Activated gamma-delta T cell (primary cell): ENCODE measurements at regions not wholly inside any gene's neighbourhood (a gene's known extent, or its start where the extent isn't known, plus 50 kb on each side); places are given as distances from the start of the nearest gene placed in this dataset.
"Not testable (repeated sequence)": the region's sequence is repeated elsewhere in the genome, so short reads cannot be mapped to it uniquely, and the experiment has no call there.

ENCODE experiments used
- DNase-seq: peaks from one replicate; lab custom pipeline; 2025; lab: John Stamatoyannopoulos, UW

DNA sequence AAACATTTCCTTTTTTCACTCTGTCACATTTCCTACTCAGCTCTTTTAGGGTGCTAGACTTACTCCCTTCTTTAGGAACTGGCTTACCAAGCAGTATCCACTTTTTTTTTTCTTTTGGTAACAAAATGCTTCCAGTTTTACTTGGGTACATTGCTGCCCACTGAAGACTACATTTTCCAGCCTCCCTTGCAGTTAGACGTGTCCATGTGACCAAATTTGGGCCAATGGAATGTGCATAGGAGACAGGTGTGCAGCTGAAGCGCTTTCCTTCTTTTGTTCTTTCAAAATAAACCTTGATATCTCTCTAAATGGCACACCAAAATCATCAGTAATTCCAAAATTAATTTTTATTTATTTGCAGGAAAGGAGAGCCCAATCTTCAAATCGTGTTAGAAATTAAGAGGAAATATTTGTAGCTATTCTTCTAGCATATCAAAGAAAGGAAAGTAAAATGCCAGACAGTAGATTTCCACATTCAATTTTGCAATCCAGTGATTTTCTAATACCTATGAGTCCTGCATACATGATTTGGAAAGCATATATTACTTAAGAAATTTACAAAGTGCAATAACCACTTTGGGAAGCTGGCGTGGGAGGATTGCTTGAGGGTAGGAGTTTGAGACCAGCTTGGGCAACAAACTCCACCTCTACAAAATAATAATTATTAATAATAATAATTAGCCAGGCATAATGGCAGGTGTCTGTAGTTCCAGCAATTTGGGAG is 422.0 kb upstream of the FRG2C start:
- DNase-seq = no peak

DNA sequence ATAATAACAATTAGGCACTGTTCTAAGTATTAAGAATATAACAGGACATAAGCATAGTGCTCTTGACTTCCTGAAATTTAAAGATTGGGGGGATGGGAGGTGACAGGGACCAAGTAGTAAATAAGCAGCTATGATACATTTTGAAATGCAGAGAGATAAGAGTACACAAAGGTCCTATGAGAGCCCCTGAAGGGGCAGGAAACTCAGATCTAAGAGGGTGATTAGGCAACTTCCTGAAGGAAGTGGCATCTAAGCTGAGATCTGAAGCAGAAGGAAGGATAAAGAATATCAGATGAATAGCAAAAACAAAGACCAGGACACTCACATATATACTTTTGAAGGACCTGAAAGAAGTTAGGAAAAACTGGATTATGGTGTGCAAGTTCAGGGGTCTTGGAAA is 415.2 kb upstream of the FRG2C start:
- no peak for DNase-seq

DNA sequence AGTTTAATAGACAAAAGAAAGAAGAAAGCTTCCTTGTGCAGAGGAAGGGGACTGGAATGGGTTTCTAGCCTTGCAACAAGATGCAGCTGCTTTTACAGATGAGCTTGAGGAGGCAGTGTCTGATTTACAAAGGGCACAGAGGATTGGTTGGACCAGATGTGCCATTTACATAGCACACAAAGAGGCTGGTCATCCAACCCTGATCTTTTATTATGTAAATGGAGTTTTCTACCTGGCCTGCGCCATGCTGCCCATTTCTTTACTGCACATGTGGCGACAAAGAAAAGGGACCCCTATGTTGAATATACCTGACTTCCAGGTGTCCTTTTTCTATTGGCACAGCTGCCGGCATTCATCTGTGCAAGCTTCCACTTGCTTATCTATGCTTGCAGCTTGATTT is 409.4 kb upstream of the FRG2C start:
- no peak for DNase-seq

DNA sequence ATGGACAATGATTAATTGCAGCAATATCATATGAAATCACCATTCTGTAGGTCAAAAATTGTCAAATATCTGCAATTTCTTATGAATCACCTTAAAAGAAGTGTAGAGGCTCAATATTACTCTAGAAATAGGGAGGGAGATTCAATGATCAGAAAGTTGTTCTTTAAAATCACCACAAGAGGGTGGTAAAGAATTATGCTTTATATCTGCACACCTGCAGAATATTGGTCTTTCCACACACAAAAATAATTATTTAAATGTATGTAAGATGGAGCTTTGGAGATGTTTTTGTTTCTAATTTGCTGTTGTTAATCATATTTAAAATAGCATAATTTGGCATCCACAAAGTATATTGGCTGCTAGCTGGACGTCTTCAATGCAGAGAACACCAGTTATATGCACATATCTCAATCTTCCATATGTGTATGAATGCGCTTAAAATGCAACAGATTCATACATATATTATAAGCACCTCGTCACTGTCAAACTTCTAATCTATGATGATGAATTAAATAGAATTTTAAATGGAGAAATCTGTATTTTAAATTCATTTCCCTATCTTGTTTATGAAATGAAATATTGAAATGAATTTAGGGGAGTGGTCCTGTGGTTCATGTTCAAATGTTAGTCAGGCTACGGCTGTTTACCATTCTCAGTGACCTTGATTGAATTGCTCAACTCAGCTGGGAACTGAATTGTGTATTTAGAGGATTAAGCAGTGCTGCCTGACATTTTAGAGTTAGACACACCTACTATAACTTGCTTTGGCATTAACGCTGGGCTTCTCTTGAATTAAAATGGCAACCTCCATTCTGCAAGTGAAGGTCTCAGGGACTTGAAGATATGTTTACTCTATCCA is 405.1 kb upstream of the FRG2C start:
- DNase-seq = not testable (repeated sequence)

DNA sequence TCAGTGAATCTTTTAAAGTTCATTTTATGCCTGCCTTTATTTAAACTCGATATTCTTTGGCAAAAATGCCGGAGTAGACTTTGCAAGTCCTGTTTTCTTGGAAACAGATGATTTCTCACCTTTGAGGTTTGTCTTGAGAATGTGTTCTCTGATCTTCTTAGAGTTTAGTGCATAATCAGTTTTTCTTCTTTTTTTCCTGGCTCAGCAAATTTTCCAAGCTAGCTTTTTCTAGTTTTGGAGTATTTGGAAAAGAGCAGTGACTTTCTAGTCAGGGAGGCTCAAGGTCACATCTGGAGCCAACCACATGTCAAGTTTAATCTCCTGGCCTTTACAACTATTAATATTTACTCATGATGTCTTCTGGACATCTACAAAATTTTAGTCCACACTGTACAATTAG is 403.2 kb upstream of the FRG2C start:
- not testable (repeated sequence) for DNase-seq

DNA sequence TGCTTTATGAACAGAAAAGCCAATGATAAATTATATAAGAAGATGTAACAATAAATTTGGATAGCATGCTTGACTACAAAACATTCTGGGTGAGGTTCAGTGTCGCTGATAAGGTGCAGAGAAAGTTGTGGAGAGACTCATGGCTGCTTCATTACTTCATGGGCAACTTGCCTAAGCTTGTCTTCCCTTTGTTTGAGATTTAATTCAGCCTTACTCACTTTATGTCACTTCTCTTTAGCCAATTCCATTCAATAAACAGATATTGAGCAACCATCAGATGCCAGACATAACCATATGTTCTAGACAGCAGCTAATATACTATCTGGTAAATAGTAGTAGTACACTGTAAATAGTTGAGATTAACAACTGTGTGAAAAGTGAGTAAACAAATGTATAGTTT is 401.5 kb upstream of the FRG2C start:
- no peak for DNase-seq

DNA sequence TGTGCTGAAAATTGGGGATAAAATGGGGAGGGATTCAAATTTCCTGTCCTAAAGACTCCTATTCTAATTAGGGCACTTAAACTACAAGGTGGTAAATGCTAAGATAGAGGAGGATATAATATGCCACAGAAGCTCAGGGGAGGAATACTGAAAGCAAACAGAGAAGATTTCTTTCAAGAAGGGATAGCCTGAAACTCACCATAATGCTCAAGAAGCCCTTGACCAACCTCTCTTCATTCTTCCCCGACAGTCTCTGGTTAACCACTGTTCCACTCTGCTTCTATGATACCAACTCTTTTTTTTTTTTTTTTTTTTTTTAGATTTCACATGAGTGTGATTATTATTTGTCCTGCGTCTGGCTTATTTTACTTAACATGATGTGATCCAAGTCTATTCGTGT is 398.2 kb upstream of the FRG2C start:
- no peak for DNase-seq

DNA sequence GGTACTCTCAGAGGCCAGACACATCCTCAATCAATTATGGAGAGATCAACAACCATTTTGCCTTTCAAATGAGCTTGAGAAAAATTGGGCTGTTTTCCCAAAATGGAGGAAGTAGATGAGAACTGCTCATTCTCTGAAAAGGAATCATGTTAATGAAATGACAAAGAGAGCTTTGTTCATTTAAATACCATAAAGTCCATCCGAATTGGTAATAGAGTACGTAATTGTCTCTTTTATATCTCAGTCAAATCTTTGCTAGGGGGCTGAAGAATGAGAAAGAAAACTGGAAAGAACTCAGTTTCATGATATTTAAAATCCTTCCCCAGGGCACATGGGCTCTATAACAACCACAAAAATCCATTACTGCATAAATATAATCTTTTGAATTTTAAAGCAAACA is 395.6 kb upstream of the FRG2C start:
- not testable (repeated sequence) for DNase-seq

DNA sequence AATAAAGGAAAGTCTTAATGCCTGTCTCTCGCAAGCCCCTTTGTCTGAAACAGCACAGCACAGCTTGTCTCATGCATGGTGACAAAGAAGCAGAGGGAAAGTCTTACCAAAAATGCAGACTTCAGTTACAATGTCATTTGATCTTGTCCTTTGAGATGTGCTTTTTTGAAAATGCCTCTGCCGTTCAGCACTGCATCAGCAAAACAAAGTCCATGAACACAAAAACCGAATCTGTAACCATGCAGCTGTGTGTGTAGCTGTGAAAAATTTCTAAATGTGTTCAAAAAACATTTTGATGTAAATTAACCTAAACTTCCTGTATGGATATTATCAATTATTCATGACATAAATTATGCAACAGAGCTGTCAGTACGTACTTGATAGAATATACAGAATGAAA is 391.9 kb upstream of the FRG2C start:
- DNase-seq = not testable (repeated sequence)

DNA sequence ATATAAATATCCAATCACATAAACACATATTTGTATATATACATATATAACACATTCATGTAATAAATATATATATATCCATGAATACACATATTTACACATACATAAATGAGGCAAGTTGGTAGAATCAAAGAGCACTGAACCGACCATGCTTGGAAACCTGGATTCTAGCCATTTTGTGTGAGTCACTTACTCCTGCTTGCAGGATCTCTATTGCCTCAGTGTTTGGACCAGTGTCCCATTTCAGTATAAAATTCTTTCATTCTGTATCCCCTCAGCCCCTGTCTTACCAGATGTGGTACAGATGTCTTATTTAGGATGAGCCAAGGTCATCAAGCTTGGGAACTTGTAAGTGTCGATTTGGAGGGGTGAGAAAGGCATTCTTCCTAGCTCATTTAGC is 391.4 kb upstream of the FRG2C start:
- DNase-seq = no peak

DNA sequence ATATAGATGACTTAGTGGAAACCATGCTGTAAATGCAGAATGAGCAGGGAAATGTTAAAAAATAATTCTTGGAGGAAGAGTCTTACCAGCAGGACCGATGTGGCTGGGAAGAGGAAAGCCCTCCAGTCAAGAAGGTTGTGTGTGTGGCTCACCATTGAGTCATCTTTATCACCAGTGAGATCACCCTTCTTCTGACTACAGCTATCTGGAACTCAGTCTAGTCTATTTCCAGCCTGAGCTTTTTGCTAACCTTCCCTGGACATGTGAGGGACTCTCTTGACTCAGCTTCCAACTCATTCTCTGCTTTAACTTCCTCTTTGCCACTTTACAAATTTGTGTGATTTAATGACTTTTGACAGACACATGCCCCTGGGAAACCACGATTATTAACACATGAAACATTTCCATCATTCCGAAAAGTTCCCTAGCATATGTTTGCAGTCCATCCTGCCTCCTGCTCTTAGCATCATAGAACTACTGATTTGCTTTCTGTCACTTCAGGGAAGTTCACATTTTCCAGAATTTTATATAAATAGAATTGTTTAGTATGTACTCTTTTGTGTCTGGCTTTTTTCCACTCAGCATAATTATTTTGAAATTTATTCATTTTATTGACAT is 378.5 kb upstream of the FRG2C start:
- not testable (repeated sequence) for DNase-seq

DNA sequence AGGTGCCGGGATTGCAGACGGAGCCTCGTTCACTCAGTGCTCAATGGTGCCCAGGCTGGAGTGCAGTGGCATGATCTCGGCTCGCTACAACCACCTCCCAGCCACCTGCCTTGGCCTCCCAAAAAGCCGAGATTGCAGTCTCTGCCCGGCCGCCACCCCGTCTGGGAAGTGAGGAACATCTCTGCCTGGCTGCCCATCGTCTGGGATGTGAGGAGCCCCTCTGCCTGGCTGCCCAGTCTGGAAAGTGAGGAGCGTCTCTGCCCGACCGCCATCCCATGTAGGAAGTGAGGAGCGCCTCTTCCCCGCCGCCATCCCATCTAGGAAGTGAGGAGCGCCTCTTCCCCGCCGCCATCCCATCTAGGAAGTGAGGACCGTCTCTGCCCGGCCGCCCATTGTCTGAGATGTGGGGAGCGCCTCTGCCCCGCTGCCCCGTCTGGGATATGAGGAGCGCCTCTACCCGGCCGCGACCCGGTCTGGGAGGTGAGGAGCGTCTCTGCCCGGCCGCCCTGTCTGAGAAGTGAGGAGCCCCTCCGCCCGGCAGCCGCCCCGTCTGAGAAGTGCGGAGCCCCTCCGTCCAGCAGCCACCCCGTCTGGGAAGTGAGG is 375.1 kb upstream of the FRG2C start:
- peak; percentile 4 for DNase-seq

DNA sequence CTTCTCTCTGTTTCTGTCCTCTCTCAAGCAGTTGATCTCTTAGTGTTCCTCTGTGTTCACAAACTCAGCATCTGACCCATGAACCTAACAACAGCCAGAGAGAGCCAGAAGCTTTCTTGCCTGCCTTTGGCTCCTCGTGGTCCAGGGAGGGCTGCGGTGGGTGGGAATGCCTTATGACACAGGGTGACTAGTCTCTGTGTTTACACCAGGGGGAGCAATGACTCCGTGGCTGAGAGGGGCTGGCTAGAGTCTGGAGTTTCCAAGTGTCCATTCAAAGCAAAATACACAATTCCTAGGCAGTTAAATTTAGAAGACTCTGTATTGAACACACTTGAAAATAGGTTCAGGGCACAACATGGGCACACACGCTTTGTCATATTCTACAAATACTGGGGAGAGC is 370.0 kb upstream of the FRG2C start:
- no peak for DNase-seq

DNA sequence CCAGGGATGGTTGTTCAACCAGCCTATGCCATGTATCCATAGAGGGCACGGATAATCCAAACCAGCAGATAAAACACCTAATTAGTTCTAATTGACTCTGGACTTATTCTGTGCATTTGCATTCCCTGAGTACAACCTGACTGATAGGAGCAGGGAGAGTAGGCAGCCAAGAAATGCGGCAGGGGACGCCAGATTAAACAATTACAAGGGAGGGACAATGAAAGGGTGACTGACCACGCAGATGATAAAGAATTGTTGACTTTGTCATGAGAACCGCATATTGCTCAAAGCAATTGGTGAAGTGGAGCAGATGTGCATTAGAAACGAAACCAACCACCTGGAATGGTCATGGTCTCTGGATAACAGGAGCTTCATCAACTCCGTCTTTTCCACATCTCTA is 369.1 kb upstream of the FRG2C start:
- DNase-seq = no peak

DNA sequence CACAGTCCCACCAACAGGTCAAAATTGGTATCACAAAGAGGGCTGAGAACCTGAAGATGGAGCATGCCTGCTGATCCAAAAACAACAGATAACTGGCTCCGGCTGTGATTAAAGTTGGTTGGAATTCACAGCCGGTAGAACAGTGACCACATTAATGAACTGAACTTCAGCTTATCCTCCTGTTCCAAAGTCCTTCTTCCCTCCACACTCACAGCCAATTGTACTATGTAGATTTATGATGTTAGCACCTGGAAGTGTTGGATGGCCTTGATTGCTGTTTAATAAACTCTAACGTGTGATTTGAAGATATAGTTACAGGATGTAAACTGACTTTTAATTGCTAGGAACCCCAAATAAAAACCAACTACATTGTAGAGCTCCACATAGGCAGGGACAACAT is 367.3 kb upstream of the FRG2C start:
- no peak for DNase-seq

DNA sequence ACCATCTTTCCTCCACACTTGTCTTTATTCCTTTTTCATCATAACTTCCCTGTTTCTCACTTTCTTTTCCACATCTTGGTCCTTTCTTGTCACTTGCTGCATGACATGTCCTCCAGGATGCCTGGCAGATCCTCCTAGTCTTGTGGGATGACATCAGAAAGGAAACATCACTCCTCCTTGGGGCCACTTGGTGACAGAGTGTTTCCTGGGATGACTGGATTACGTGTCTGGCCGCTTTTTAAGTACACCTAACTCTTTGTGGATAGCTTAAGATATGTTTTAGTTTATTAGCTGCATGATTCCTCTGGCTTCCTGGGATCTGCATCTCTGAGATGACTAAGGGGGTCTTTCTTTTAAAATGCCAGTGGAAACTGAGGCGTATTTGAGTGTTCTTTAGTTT is 363.5 kb upstream of the FRG2C start:
- no peak for DNase-seq

DNA sequence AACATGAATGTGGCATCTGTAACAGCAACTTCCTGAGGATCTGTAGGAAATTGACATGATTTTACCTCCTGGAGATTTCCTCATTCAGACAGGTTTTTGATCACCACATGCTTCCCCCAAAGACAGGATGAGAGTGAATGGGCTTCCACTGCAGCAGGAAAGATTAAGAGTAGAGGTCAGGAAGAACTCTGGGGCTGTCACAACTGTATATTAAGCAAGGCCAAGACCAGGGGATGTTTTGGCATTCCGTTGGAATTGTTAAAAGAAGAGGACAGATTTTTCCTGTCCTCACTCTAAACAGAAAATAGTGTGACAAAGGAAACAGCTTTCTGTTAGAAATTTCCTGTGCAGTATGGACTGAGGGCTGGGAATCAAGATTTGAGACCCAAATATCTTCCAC is 363.1 kb upstream of the FRG2C start:
- not testable (repeated sequence) for DNase-seq

DNA sequence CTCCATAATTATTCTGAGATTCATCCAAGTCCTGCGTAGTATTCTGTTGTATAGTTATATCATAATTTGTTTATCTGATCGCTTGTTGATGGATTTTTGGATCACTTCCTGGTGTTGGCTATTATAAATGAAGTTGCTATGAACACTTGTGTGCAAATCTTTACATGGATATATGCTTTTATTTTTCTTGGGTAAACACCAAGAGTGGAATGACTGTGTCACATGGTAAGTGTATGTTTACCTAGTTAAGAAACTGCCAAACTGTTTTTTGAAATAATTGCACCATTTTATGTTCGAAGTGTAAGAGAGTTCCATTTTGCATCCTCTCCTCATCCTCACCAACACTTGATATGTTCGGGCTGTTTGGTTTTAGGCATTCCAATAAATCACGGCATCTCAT is 360.4 kb upstream of the FRG2C start:
- DNase-seq = no peak

DNA sequence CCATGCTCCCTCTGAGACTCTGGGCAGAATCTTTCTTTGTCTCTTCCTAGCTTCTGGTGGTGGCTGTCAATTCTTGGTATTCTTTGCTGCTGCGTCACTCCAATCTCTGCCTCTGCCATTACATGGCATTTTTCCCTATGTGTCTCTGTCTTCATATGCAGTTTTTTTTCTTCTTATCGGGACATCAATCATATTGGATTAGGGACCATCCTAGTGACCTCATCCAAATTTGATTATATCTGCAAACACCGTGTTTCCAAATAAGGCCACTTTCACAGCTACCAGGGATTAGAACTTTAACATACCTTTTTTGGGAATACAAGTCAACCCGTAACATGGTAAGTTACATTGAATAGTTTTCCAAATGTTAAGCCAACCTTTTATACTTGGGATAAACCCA is 358.2 kb upstream of the FRG2C start:
- no peak for DNase-seq

DNA sequence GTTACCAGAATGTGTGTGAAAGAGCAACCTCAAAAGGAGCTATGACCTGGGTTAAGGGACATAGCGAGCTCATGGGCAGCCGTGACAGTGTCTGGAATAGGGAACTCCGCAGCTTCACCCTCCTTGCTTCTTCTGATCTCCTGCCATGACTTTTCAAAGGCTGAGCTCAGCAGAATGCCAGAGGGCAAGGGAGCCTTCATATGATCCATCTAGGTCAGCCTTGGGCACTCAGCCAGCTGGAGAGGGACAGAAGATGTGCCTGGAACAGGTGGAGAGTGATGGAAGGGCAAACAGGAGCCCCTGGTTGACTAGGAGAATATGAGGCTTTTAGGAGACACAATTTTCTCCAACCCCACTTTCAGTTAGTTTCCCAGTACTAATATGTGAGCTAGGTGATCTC is 352.8 kb upstream of the FRG2C start:
- DNase-seq = not testable (repeated sequence)

DNA sequence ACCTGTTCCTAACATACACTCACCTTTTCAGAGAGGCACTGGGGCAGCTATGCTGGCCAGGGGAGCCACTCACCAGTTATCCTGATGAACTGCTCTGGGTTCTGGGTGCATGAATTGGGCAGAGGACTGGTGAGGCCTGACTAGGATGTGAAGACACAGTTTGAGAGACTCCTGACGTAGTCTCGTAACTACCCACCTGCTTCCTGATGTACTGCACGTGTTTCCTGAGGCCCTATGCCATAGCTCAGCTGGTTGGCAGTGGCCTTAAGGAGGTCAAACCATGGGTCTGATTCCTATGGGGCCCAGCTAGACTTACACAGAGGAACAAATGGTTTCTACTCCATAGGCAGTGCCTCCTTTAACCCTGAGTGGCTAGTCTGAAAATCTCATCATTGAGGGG is 351.7 kb upstream of the FRG2C start:
- DNase-seq = not testable (repeated sequence)

DNA sequence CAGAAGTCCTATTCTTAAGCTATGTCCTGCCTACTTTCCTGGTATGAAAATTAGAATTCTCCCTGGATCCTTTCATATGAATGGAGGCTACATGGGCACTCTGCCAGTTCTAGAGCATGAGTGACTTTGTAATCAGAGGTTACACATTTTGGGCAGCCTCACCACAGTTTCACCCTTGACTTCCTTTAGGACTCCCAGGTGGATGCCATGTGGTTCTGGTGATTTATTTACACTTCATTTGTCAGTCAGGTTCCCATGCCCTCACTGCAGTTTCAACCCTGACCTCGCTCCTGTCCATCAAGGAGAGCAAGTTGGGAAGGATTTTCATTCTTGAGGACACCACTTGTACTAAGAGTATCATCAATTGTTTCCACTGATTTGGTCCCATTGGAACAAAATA is 344.4 kb upstream of the FRG2C start:
- DNase-seq = not testable (repeated sequence)

DNA sequence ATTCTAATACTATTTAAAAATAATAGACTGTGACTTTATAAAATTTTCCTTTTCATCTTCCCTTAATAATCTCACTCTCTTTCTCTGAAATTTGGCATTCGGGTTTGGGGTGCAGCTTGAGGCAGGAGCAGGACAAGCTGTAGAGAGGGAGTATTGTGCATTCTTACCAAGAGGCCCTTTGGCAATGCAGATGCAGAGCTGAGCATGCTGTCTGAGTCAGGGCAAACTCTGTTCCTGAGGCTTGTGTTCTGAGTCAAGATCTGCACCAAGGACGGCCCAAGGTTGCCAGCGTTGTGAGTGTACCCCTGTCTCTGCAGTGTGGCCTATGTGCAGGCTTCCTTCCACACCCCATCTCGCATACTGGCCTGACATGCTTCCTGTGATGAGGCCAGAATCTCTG is 343.8 kb upstream of the FRG2C start:
- no peak for DNase-seq
